Naive B cell (primary cell): ENCODE measurements at regions not wholly inside any gene's neighbourhood (a gene's known extent, or its start where the extent isn't known, plus 50 kb on each side); places are given as distances from the start of the nearest gene placed in this dataset.
"Not testable (repeated sequence)": the region's sequence is repeated elsewhere in the genome, so short reads cannot be mapped to it uniquely, and the experiment has no call there.

ENCODE experiments used
- ATAC-seq, 2 donors: fragments of 150-1000 bp; cut with Tn5 transposase; 2 replicates each; pipeline ENCODE4 v1.10.0; 2021; ENCODE audit warnings: low read depth in 2 of 2, mild to moderate bottlenecking in 2 of 2, moderate library complexity in 2 of 2
- DNase-seq: peaks from one replicate; pipeline ENCODE4 v3.0.0; 2022
- H3K27ac Mint-ChIP-seq, 6 donors: one replicate each; pipeline ENCODE4 v1.8.0; 2020 to 2022; ENCODE audit warnings: mild to moderate bottlenecking in 6 of 6, mixed read lengths in 6 of 6, moderate library complexity in 5 of 6, inconsistent platforms in 2 of 6
- H3K27me3 Mint-ChIP-seq, 3 donors: one replicate each; pipeline ENCODE4 v1.8.0; 2021 to 2022; ENCODE audit warnings: mixed read lengths in 3 of 3, mild to moderate bottlenecking in 1 of 3
- H3K36me3 Mint-ChIP-seq, 2 donors: one replicate each; pipeline ENCODE4 v1.8.0; 2020 to 2022; ENCODE audit warnings: mixed read lengths in 2 of 2, inconsistent platforms in 1 of 2, mild to moderate bottlenecking in 1 of 2
- H3K4me1 Mint-ChIP-seq, 3 donors: one replicate each; pipeline ENCODE4 v1.8.0; 2020 to 2022; ENCODE audit warnings: mixed read lengths in 3 of 3, inconsistent platforms in 1 of 3, mild to moderate bottlenecking in 1 of 3, moderate library complexity in 1 of 3
- H3K4me3 Mint-ChIP-seq, 8 donors: one replicate each; pipeline ENCODE4 v1.8.0; 2020 to 2022; ENCODE audit warnings: mild to moderate bottlenecking in 8 of 8, mixed read lengths in 8 of 8, moderate library complexity in 8 of 8, inconsistent platforms in 2 of 8
- H3K9me3 Mint-ChIP-seq, 7 donors: one replicate each; pipeline ENCODE4 v1.8.0; 2020 to 2022; ENCODE audit warnings: mixed read lengths in 7 of 7, mild to moderate bottlenecking in 5 of 7, inconsistent platforms in 2 of 7, moderate library complexity in 1 of 7

DNA sequence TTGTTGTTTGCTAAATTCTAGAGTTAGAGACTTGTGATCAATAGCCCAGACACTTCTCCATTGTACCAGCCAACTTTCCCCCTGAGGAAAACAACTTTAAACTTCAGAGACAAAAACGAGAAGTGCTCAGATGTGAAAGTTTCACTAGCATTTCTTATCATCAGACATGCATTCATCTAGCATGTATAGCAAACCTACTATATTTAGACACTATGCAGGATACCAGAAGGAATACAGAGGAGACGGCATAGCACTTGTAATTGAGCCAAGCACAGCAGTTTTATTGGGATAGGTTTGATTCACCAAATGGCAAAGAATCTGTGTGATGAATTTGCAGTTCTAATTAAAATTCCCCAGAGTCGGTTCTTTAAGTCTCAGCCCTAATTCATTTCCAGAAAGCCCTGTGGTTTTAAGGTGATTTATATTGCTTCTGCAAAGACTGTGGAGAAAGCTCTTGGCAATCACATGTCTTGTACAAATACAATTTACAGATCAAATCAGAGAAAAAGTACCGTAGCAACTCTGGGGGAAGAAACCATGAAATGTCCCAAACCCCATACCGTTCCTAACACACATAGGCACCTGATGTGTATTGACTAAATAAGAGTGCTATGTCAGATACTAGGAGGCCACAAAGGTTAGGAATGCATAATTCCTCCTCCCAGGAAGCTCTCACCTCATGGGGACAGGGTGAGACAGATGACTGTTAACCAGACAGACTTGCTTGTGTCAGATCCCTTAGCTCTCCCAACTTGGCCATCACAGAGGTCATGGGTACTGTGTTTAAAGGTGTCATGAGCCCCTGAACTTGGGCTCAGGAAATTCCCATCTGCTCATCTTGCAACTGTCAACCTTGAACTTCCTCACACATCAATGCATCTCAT, 69.6 kb upstream of the KRAS start:
- ATAC-seq (peak; percentile 89 to 92), DNase-seq (peak; percentile 25)
- Mint-ChIP-seq H3K4me1 (peaks cover 35 to 48% (median 37%) of the 10 kb centered on the region in 3 donors), H3K27ac (peak overlapping the region in 5 of 6 donors; percentile 0 to 76 (median 33)), H3K9me3 (peaks cover 0 to 2% (median 0%) of the 10 kb centered on the region in 7 donors), H3K36me3 (no peaks in the 10 kb centered on the region), H3K4me3 (peak overlapping the region in 4 of 8 donors; percentile 3 to 57 (median 36)), H3K27me3 (no peaks in the 10 kb centered on the region)

DNA sequence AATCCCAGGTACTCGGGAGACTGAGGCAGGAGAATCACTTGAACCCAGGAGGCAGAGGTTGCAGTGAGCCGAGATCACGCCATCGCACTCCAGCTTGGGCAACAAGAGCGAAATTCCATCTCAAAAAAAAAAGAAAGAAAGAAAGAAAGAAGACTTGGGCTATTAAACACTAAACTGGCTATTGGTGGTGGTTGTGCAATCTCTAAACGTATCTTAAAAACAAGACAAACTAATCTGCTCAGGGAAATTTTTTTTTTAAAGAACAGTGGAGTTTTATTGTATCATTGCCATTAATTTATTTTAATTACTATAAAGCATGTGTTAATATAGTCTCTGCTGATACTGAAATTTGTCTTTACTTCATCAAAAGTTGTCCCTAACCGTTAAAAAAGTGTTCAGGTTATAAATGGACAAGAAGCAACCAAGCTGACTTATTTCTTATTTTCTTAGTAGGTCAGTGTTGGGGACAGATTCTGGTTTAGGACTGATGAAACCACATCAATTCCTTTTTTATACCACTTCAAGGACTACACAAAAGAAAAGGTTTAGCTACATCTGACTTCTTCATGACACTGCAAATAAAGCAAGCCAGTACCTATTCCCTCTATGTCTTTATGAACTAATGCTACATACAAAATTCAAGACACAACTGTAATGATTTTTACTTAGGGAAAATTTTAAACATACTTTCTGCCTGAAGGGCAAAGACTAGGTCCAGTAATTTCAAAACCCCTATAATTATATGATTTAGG, 68.7 kb upstream of the KRAS start:
- no peak for ATAC-seq
- H3K27me3 Mint-ChIP-seq = no peaks in the 10 kb centered on the region
- H3K4me3 Mint-ChIP-seq = peak overlapping the region in 2 of 8 donors; percentile 3 to 48
- H3K27ac Mint-ChIP-seq = peak overlapping the region in 4 of 6 donors; percentile 13 to 71 (median 50)
- peaks cover 35 to 48% (median 37%) of the 10 kb centered on the region in 3 donors for H3K4me1 Mint-ChIP-seq
- peaks cover 0 to 2% (median 0%) of the 10 kb centered on the region in 7 donors for H3K9me3 Mint-ChIP-seq
- no peak for DNase-seq
- no peaks in the 10 kb centered on the region for H3K36me3 Mint-ChIP-seq

DNA sequence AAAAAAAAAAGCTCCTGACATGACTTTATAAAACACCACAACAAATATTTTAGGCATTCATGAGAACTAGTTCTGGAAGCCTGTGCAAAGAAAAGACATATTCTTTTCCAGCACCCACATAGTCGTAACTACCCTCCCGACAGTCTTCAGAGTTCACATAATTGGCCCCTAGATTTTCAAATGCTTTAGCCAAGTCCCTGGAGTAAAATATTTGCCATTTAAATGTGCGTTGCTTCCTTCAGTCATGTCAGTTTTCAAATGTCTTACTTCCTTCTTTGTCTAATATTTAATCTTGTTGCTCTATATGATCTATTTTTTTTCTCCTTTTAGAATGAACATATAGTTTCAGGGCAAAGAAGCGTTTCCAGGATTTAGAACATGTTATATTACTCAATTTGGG, 66.8 kb upstream of the KRAS start:
- Mint-ChIP-seq H3K4me1 (peaks cover 29 to 38% (median 34%) of the 10 kb centered on the region in 3 donors), H3K9me3 (peaks cover 0 to 2% (median 0%) of the 10 kb centered on the region in 7 donors), H3K27ac (peak overlapping the region in 1 of 6 donors; percentile 61), H3K4me3 (peak overlapping the region in 1 of 8 donors; percentile 1), H3K27me3 (no peaks in the 10 kb centered on the region), H3K36me3 (no peaks in the 10 kb centered on the region)
- DNase-seq (no peak), ATAC-seq (no peak)

DNA sequence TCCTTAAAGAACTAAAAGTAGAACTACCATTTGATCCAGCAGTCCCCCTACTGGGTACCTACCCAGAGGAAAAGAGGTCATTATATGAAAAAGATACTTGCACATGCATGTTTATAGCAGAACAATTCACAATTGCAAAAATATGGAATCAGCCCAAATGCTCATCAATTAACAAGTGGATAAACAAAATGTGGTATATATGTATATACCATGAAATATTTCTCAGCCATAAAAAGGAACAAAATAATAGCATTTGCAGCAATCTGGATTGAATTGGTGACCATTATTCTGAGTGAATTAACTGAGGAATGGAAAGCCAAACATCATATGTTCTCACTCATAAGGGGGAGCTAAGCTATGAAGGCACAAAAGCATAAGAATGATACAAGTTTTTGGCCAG, 64.7 kb upstream of the KRAS start:
- no peak for DNase-seq
- no peaks in the 10 kb centered on the region for H3K27me3 Mint-ChIP-seq
- peak overlapping the region in 1 of 6 donors; percentile 85 for H3K27ac Mint-ChIP-seq
- H3K4me3 Mint-ChIP-seq = no peak overlapping the region
- H3K4me1 Mint-ChIP-seq = peaks cover 13 to 21% (median 19%) of the 10 kb centered on the region in 3 donors
- no peaks in the 10 kb centered on the region for H3K36me3 Mint-ChIP-seq
- peaks cover 0 to 2% (median 0%) of the 10 kb centered on the region in 7 donors for H3K9me3 Mint-ChIP-seq
- no peak for ATAC-seq

DNA sequence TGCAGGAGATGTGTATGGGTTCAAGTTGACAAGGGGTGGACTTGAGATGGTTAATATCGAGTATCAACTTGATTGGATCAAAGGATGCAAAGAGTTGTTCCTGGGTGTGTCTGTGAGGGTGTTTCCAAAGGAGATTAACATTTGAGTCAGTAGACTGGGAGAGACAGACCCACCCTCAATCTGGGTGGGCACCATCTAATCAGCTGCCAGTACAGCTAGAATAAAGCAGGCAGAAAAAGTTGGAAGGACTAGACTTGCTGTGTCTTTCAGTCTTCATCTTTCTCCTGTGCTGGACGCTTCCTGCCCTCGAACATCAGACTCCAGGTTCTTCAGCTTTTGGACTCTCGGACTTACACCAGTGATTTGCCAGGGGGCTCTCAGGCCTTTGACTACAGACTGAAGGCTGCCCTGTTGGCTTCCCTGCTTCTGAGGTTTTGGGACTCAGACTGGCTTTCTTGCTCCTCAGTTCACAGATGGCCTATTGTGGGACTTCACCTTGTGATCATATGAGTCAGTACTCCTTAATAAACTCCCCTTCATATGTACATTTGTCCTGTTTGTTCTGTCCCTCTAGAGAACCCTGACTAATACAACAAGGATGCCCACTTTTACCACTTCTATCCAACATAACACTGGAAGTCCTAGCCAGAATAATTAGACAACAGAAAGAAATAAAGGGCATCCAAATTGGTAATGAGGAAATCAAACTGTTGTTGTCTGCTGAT, 62.7 kb upstream of the KRAS start:
- H3K27me3 Mint-ChIP-seq, H3K36me3 Mint-ChIP-seq, H3K9me3 Mint-ChIP-seq, DNase-seq, ATAC-seq, H3K4me3 Mint-ChIP-seq: not testable (repeated sequence)
- peak overlapping the region in 1 of 6 donors; percentile 22 for H3K27ac Mint-ChIP-seq
- H3K4me1 Mint-ChIP-seq = peaks cover 5 to 10% (median 7%) of the 10 kb centered on the region in 3 donors

DNA sequence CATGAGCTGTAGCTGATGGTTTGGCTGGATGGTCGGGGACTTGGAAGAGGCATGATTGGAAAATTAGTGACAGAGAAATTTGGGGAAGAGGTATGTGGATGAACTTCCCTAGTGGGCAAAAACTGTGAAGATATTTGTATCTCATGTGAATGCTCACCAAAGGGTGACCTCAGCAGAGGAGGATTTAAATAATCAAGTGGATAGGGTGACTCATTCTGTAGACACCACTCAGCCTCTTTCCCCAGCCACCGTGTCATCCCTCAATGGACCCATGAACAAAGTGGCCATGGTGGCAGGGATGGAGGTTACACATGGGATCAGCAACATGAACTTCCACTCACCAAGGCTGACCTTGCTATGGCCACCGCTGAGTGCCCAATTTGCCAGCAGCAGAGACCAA, 60.8 kb upstream of the KRAS start:
- Mint-ChIP-seq H3K27ac (peak overlapping the region in 2 of 6 donors; percentile 13 to 34), H3K9me3 (peaks cover 0 to 2% (median 0%) of the 10 kb centered on the region in 7 donors), H3K27me3 (no peaks in the 10 kb centered on the region), H3K4me3 (no peak overlapping the region), H3K4me1 (no peaks in the 10 kb centered on the region), H3K36me3 (no peaks in the 10 kb centered on the region)
- no peak for ATAC-seq
- no peak for DNase-seq

DNA sequence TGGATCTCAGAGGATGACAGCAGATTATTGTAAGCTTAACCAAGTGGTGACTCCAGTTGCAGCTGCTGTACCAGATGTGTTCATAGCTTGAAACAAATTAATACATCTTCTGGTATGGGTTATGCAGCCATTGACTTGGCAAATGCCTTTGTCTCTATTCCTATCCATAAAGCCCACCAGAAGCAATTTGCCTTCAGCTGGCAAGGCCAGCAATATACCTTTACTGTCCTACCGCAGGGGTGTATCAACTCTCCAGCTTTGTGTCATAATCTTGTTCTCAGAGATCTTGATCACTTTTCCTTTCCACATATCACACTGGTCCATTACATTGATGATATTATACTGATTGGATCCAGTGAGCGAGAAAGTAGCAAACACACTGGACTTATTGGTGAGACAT, 59.3 kb upstream of the KRAS start:
- H3K4me3 Mint-ChIP-seq, H3K4me1 Mint-ChIP-seq, H3K36me3 Mint-ChIP-seq, H3K27me3 Mint-ChIP-seq, DNase-seq, ATAC-seq, H3K9me3 Mint-ChIP-seq, H3K27ac Mint-ChIP-seq: not testable (repeated sequence)

DNA sequence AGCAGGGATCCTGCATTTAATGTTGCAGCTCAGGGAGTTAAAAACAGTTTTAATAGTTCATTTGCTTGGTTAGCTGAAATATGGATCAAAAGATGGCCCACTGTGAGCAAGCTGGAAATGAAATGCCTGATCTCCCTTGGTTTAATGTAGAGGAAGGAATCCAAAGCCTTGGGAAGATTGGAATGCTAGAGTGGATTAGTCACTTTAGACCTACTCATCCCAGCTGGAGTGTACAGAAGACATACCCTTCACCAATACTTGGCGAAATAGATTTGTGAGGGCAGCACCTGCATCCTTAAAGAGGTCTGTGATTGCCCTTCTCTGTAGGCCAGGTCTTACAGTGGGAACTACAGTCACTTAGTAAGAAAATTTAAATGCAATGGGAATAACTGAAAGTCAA, 58.0 kb upstream of the KRAS start:
- H3K36me3 Mint-ChIP-seq = no peaks in the 10 kb centered on the region
- no peak for ATAC-seq
- DNase-seq = no peak
- no peaks in the 10 kb centered on the region for H3K9me3 Mint-ChIP-seq
- H3K4me3 Mint-ChIP-seq = no peak overlapping the region
- H3K4me1 Mint-ChIP-seq = no peaks in the 10 kb centered on the region
- peaks cover 0 to 2% (median 2%) of the 10 kb centered on the region in 3 donors for H3K27me3 Mint-ChIP-seq
- peak overlapping the region in 1 of 6 donors; percentile 58 for H3K27ac Mint-ChIP-seq

DNA sequence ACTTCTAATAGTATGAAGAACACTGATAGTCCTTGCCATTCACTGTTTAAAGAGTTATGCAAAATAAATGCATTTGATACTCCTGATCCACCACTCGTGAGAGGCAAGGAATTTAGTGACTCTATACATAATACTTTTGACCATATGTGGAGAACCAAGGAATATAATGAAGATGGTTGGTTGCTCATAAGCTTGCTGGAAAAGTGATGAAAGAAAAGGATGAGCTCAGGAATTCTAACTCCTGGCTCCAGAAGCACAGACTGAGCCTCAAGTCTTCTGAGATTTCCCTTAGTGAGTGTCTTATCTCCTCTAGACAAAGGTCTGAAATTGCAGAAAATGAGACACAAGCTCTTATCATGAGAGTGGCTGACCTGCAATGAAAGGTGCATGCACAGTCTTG, 57.1 kb upstream of the KRAS start:
- no peak overlapping the region for H3K27ac Mint-ChIP-seq
- DNase-seq = no peak
- no peaks in the 10 kb centered on the region for H3K9me3 Mint-ChIP-seq
- H3K36me3 Mint-ChIP-seq = no peaks in the 10 kb centered on the region
- peaks cover 0 to 8% (median 5%) of the 10 kb centered on the region in 3 donors for H3K27me3 Mint-ChIP-seq
- H3K4me1 Mint-ChIP-seq = no peaks in the 10 kb centered on the region
- H3K4me3 Mint-ChIP-seq = peak overlapping the region in 1 of 8 donors; percentile 57
- no peak for ATAC-seq

DNA sequence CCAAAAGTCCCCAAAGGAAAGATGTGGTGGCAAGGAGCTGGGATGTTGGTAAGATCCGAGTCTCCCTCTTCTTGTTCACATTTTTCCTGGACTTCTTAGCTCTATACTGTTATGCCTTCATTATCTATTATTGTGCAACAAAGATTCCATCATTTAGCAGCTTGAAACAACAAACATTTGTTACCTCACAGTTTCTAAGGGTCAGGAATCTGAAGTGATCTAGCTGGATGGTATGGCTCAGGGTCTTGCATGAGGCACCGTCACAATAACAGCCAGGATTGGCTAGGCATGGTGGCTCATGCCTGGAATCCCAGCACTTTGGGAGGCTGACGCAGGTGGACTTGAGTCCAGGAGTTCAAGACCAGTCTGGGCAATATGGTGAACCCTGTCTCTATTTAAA, 51.1 kb upstream of the KRAS start:
- Mint-ChIP-seq H3K27me3 (peaks cover 5 to 12% (median 8%) of the 10 kb centered on the region in 3 donors), H3K36me3 (no peaks in the 10 kb centered on the region), H3K4me3 (no peak overlapping the region), H3K27ac (no peak overlapping the region), H3K4me1 (no peaks in the 10 kb centered on the region), H3K9me3 (peaks cover 0 to 1% (median 0%) of the 10 kb centered on the region in 7 donors)
- DNase-seq (no peak), ATAC-seq (no peak)
